ACC112 (cell line): ENCODE measurements at regions not wholly inside any gene's neighbourhood (a gene's known extent, or its start where the extent isn't known, plus 50 kb on each side); places are given as distances from the start of the nearest gene placed in this dataset.

Source experiments
- H2AFZ ChIP-seq: fragments of 200-600 bp; sonication (generic); one replicate; pipeline ENCODE4 v1.6.0; 2017; ENCODE audit warnings: antibody characterized with exemption, low read length; ENCODE audit not compliant: unreplicated experiment
- H3K27ac ChIP-seq: fragments of 200-600 bp; sonication (generic); 2 replicates; pipeline ENCODE4 v1.5.1; 2014; ENCODE audit warnings: low read depth, mild to moderate bottlenecking, antibody characterized with exemption, low read length, moderate library complexity
- H3K27me3 ChIP-seq: fragments of 200-600 bp; sonication (generic); 2 replicates; pipeline ENCODE4 v1.6.1; 2014; ENCODE audit warnings: mild to moderate bottlenecking, antibody characterized with exemption, low read length, moderate library complexity, mixed read lengths; ENCODE audit not compliant: insufficient read depth
- H3K36me3 ChIP-seq: fragments of 200-600 bp; sonication (generic); 2 replicates; pipeline ENCODE4 v1.6.1; 2016; ENCODE audit warnings: mild to moderate bottlenecking, antibody characterized with exemption, low read length, moderate library complexity, mixed read lengths; ENCODE audit not compliant: insufficient read depth
- H3K4me1 ChIP-seq: fragments of 200-600 bp; sonication (generic); one replicate; pipeline ENCODE4 v1.6.1; 2016; ENCODE audit warnings: low read length, mixed read lengths; ENCODE audit not compliant: insufficient read depth, unreplicated experiment, control insufficient read depth
- H3K4me3 ChIP-seq: fragments of 200-600 bp; sonication (generic); 2 replicates; pipeline ENCODE4 v1.5.1; 2014; ENCODE audit warnings: mild to moderate bottlenecking, low read depth, low read length
- H3K79me2 ChIP-seq: fragments of 200-600 bp; sonication (generic); one replicate; pipeline ENCODE4 v1.6.0; 2016; ENCODE audit warnings: low read length; ENCODE audit not compliant: control insufficient read depth, unreplicated experiment, insufficient read depth

- Histone ChIP-seq H3K4me3 (no peak overlapping the region), H3K27ac (no peak overlapping the region), H3K36me3 (no peaks in the 10 kb centered on the region), H2AFZ (no peak overlapping the region), H3K4me1 (peaks cover 18% of the 10 kb centered on the region), H3K79me2 (no peaks in the 10 kb centered on the region), H3K27me3 (no peaks in the 10 kb centered on the region)
These were observed 155.7 kb downstream of the SMAD6 start for GRCh38 chr15:66857694-66858093.

- H3K27ac ChIP-seq: no peak overlapping the region
- H2AFZ ChIP-seq: no peak overlapping the region
- H3K79me2 ChIP-seq: no peaks in the 10 kb centered on the region
- peaks cover 26% of the 10 kb centered on the region for H3K4me1 ChIP-seq
- H3K4me3 ChIP-seq: no peak overlapping the region
- H3K27me3 ChIP-seq: no peaks in the 10 kb centered on the region
- no peaks in the 10 kb centered on the region for H3K36me3 ChIP-seq
These were observed 156.6 kb downstream of the SMAD6 start for GRCh38 chr15:66858423-66859207.

- H3K4me3 ChIP-seq: no peak overlapping the region
- no peak overlapping the region for H3K27ac ChIP-seq
- H2AFZ ChIP-seq: no peak overlapping the region
- peaks cover 26% of the 10 kb centered on the region for H3K4me1 ChIP-seq
- no peaks in the 10 kb centered on the region for H3K79me2 ChIP-seq
- H3K27me3 ChIP-seq: no peaks in the 10 kb centered on the region
- H3K36me3 ChIP-seq: no peaks in the 10 kb centered on the region
These were observed 157.7 kb downstream of the SMAD6 start for GRCh38 chr15:66859688-66860253.

GRCh38 chr15:66860844-66861243, 158.8 kb downstream of the SMAD6 start:
- no peak overlapping the region for H2AFZ ChIP-seq
- no peak overlapping the region for H3K27ac ChIP-seq
- H3K4me3 ChIP-seq: no peak overlapping the region
- peaks cover under 1% of the 10 kb centered on the region; the same call in 1 of the 2 replicates for H3K36me3 ChIP-seq
- H3K27me3 ChIP-seq: no peaks in the 10 kb centered on the region
- no peaks in the 10 kb centered on the region for H3K79me2 ChIP-seq
- peaks cover 26% of the 10 kb centered on the region for H3K4me1 ChIP-seq

- H3K27ac ChIP-seq: peak overlapping the region; percentile 54; the same call in 1 of the 2 replicates
These were observed 160.3 kb downstream of the SMAD6 start for GRCh38 chr15:66862111-66862939.

GRCh38 chr15:66862940-66863335, 160.9 kb downstream of the SMAD6 start:
- Histone ChIP-seq H3K27me3 (no peaks in the 10 kb centered on the region), H3K79me2 (no peaks in the 10 kb centered on the region), H2AFZ (no peak overlapping the region), H3K4me3 (no peak overlapping the region), H3K27ac (peak overlapping the region; percentile 62), H3K4me1 (peaks cover 26% of the 10 kb centered on the region), H3K36me3 (peaks cover 2% of the 10 kb centered on the region; the same call in 1 of the 2 replicates)

More at GRCh38 chr15:66862111-66862939, 160.3 kb downstream of the SMAD6 start:
- H3K79me2 ChIP-seq: no peaks in the 10 kb centered on the region
- peaks cover 26% of the 10 kb centered on the region for H3K4me1 ChIP-seq
- H2AFZ ChIP-seq: no peak overlapping the region
- H3K4me3 ChIP-seq: no peak overlapping the region
- H3K36me3 ChIP-seq: peaks cover 2% of the 10 kb centered on the region; the same call in 1 of the 2 replicates
- no peaks in the 10 kb centered on the region for H3K27me3 ChIP-seq

- peak overlapping the region; percentile 62 for H3K27ac ChIP-seq
- H3K36me3 ChIP-seq: peaks cover 2% of the 10 kb centered on the region; the same call in 1 of the 2 replicates
- no peaks in the 10 kb centered on the region for H3K79me2 ChIP-seq
- no peak overlapping the region for H2AFZ ChIP-seq
- H3K4me1 ChIP-seq: peaks cover 26% of the 10 kb centered on the region
- no peak overlapping the region for H3K4me3 ChIP-seq
- no peaks in the 10 kb centered on the region for H3K27me3 ChIP-seq
These were observed 161.5 kb downstream of the SMAD6 start for GRCh38 chr15:66863390-66864085.

GRCh38 chr15:66864086-66864830, 162.2 kb downstream of the SMAD6 start:
- Histone ChIP-seq H3K36me3 (peaks cover 2% of the 10 kb centered on the region; the same call in 1 of the 2 replicates), H3K27ac (no peak overlapping the region; the same call in 1 of the 2 replicates), H3K4me3 (no peak overlapping the region), H3K4me1 (peaks cover 26% of the 10 kb centered on the region), H2AFZ (no peak overlapping the region), H3K79me2 (no peaks in the 10 kb centered on the region), H3K27me3 (no peaks in the 10 kb centered on the region)

- Histone ChIP-seq H3K27ac (no peak overlapping the region), H3K79me2 (no peaks in the 10 kb centered on the region), H3K27me3 (no peaks in the 10 kb centered on the region), H3K4me3 (no peak overlapping the region), H3K36me3 (peaks cover 2% of the 10 kb centered on the region; the same call in 1 of the 2 replicates), H3K4me1 (peaks cover 26% of the 10 kb centered on the region), H2AFZ (no peak overlapping the region)
These were observed 162.8 kb downstream of the SMAD6 start for GRCh38 chr15:66864871-66865281.
